Neural cell (in vitro differentiated cells): ENCODE measurements at regions not wholly inside any gene's neighbourhood (a gene's known extent, or its start where the extent isn't known, plus 50 kb on each side); places are given as distances from the start of the nearest gene placed in this dataset.

Experiments used
- H2AFZ ChIP-seq: fragments of 200-600, 300-800 bp; sonication (generic), shearing (Covaris generic); 2 replicates; pipeline ENCODE4 v1.6.0; 2014; ENCODE audit warnings: low read depth, mild to moderate bottlenecking, antibody characterized with exemption, low read length, moderate library complexity
- H3F3A ChIP-seq: fragments of 200-600 bp; shearing (Covaris generic); 2 replicates; pipeline ENCODE4 v1.6.1; 2016; ENCODE audit warnings: mild to moderate bottlenecking, moderate library complexity, mixed read lengths, antibody characterized with exemption, low read length; ENCODE audit not compliant: insufficient read depth, poor library complexity, severe bottlenecking
- H3K27ac ChIP-seq: fragments of 200-600, 300-800 bp; sonication (generic), shearing (Covaris generic); 2 replicates; pipeline ENCODE4 v1.5.1; 2014; ENCODE audit warnings: mild to moderate bottlenecking, low read length, moderate library complexity
- H3K27me3 ChIP-seq: fragments of 300-800, 200-600 bp; sonication (generic), shearing (Covaris generic); 2 replicates; pipeline ENCODE4 v1.6.0; 2014; ENCODE audit warnings: mild to moderate bottlenecking, low read depth, low read length, moderate library complexity; ENCODE audit not compliant: insufficient read depth
- H3K36me3 ChIP-seq: fragments of 300-800, 200-600 bp; sonication (generic), shearing (Covaris generic); 2 replicates; pipeline ENCODE4 v1.5.1; 2014; ENCODE audit warnings: mild to moderate bottlenecking, antibody characterized with exemption, low read length, moderate library complexity; ENCODE audit not compliant: insufficient read depth
- H3K4me2 ChIP-seq: fragments of 300-800, 200-600 bp; sonication (generic), shearing (Covaris generic); 2 replicates; pipeline ENCODE4 v1.6.0; 2014; ENCODE audit warnings: mild to moderate bottlenecking, low read length
- H3K4me3 ChIP-seq: fragments of 300-800, 200-600 bp; sonication (generic), shearing (Covaris generic); 2 replicates; pipeline ENCODE4 v1.5.1; 2014; ENCODE audit warnings: mild to moderate bottlenecking, low read length, moderate library complexity
- H3K79me2 ChIP-seq: fragments of 200-600 bp; shearing (Covaris generic); replicated peaks from 2 replicates; pipeline ENCODE4 v1.6.0; 2014; ENCODE audit warnings: mild to moderate bottlenecking, low read length, moderate library complexity; ENCODE audit not compliant: insufficient read depth
- H3K9ac ChIP-seq: fragments of 300-800, 200-600 bp; sonication (generic), shearing (Covaris generic); 2 replicates; pipeline ENCODE4 v1.6.1; 2016; ENCODE audit warnings: mild to moderate bottlenecking, low read length, mixed read lengths
- H3K9me2 ChIP-seq: fragments of 200-600 bp; shearing (Covaris generic); 2 replicates; pipeline ENCODE4 v1.6.1; 2016; ENCODE audit warnings: mild to moderate bottlenecking, low read length, mixed read lengths; ENCODE audit not compliant: insufficient read depth
- H3K9me3 ChIP-seq: fragments of 200-600, 300-800 bp; sonication (generic), shearing (Covaris generic); 2 replicates; pipeline ENCODE4 v1.6.1; 2016; ENCODE audit warnings: mild to moderate bottlenecking, mixed run types, low read length, moderate library complexity, mixed read lengths
- H4K20me1 ChIP-seq: fragments of 200-600 bp; shearing (Covaris generic); 2 replicates; pipeline ENCODE4 v1.6.1; 2016; ENCODE audit warnings: mild to moderate bottlenecking, mixed run types; ENCODE audit not compliant: insufficient read depth
- EP300 ChIP-seq: fragments of 450-650 bp; conservative IDR thresholded peaks from 2 replicates; pipeline ENCODE4 v1.6.1; 2014; ENCODE audit warnings: antibody characterized with exemption, mild to moderate bottlenecking, moderate library complexity; ENCODE audit not compliant: poor library complexity, severe bottlenecking
- EZH2 ChIP-seq: fragments of 200-600, 300-800 bp; shearing (Covaris generic), sonication (generic); IDR thresholded peaks from 2 replicates; pipeline ENCODE4 v1.6.1; 2014; ENCODE audit warnings: antibody characterized with exemption, low read length, borderline replicate concordance, mild to moderate bottlenecking; ENCODE audit not compliant: insufficient read depth, poor library complexity, severe bottlenecking
- MXI1 ChIP-seq: fragments of 450-650 bp; conservative IDR thresholded peaks from 2 replicates; pipeline ENCODE4 v1.6.1; 2014; ENCODE audit warnings: antibody characterized with exemption, mild to moderate bottlenecking; ENCODE audit not compliant: poor library complexity, severe bottlenecking
- POLR2AphosphoS5 ChIP-seq: IDR thresholded peaks from 2 replicates; pipeline ENCODE4 v1.6.1; 2012
- RAD21 ChIP-seq: fragments of 450-650 bp; conservative IDR thresholded peaks from 2 replicates; pipeline ENCODE4 v1.6.1; 2014; ENCODE audit warnings: antibody characterized with exemption, mild to moderate bottlenecking, moderate library complexity
- SMC3 ChIP-seq: fragments of 450-650 bp; conservative IDR thresholded peaks from 2 replicates; pipeline ENCODE4 v1.6.1; 2014; ENCODE audit warnings: antibody characterized with exemption, mild to moderate bottlenecking, moderate library complexity; ENCODE audit not compliant: poor library complexity
- TAF1 ChIP-seq: IDR thresholded peaks from 2 replicates; pipeline ENCODE4 v1.6.1; 2012; ENCODE audit warnings: low read depth
- TF ChIP-seq, protein P1 (sequence below): fragments of 450-650 bp; IDR thresholded peaks from 2 replicates; pipeline ENCODE4 v1.5.1; 2014; ENCODE audit warnings: antibody characterized with exemption, mild to moderate bottlenecking, moderate library complexity; ENCODE audit not compliant: poor library complexity, severe bottlenecking
- TF ChIP-seq, protein P2 (sequence below): IDR thresholded peaks from 2 replicates; pipeline ENCODE4 v1.6.1; 2012; ENCODE audit warnings: borderline replicate concordance

DNA sequence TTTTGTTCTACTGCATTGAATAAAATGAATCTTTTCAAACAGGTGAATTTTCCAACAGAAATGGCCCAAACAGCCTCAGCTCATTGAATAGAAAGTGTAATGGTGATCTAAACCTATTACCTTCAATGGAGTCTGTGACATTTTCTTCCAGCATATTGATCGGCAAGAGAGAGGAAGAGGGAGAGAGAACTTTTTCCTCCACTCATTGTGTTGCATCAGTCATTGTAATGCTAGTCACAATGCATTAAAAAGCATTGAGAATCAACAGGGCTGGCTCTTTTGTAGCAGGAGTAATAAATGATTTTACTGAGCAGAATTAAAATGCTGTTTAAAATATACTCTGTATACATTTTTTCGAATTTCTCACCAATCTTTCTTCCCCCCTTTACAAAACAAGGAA is 1794.5 kb upstream of the CELF4 start:
- Histone ChIP-seq H3F3A (no peaks in the 10 kb centered on the region), H4K20me1 (no peaks in the 10 kb centered on the region), H3K9ac (no peak overlapping the region), H2AFZ (no peak overlapping the region), H3K9me3 (no peaks in the 10 kb centered on the region), H3K27me3 (no peaks in the 10 kb centered on the region), H3K9me2 (no peaks in the 10 kb centered on the region), H3K79me2 (no peaks in the 10 kb centered on the region), H3K27ac (no peak overlapping the region), H3K4me2 (no peak overlapping the region), H3K4me3 (no peak overlapping the region), H3K36me3 (no peaks in the 10 kb centered on the region)
- TF ChIP-seq, protein P1, sequence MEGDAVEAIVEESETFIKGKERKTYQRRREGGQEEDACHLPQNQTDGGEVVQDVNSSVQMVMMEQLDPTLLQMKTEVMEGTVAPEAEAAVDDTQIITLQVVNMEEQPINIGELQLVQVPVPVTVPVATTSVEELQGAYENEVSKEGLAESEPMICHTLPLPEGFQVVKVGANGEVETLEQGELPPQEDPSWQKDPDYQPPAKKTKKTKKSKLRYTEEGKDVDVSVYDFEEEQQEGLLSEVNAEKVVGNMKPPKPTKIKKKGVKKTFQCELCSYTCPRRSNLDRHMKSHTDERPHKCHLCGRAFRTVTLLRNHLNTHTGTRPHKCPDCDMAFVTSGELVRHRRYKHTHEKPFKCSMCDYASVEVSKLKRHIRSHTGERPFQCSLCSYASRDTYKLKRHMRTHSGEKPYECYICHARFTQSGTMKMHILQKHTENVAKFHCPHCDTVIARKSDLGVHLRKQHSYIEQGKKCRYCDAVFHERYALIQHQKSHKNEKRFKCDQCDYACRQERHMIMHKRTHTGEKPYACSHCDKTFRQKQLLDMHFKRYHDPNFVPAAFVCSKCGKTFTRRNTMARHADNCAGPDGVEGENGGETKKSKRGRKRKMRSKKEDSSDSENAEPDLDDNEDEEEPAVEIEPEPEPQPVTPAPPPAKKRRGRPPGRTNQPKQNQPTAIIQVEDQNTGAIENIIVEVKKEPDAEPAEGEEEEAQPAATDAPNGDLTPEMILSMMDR: no peak
- TF ChIP-seq SMC3: no peak

DNA sequence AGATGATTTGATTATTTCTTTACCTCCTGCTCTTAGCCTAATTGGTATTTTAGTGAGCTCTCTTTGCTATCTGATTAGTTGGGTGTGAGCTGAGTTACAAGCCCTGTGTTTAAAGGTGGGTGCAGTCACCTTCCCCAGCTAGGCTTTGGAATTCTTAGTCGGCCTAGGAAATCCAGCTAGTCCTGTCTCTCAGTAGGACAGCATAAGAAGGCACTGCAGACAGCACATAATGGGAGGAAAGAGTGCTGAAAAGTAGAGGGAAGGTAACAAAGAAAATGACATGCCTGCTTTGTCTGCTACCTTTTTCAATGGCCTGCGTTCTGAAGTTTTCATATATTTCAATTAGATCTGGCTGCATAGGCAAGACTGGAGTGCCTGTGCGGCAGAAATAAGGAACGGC is 1794.0 kb upstream of the CELF4 start:
- Histone ChIP-seq H4K20me1 (no peaks in the 10 kb centered on the region), H3K9me2 (no peaks in the 10 kb centered on the region), H3K4me3 (no peak overlapping the region), H2AFZ (no peak overlapping the region), H3K27me3 (no peaks in the 10 kb centered on the region), H3K9ac (no peak overlapping the region), H3K9me3 (no peaks in the 10 kb centered on the region), H3K27ac (no peak overlapping the region), H3K79me2 (no peaks in the 10 kb centered on the region), H3F3A (no peaks in the 10 kb centered on the region), H3K4me2 (no peak overlapping the region), H3K36me3 (no peaks in the 10 kb centered on the region)
- no peak for TF ChIP-seq SMC3
- TF ChIP-seq MXI1: no peak
- TF ChIP-seq, protein P1: no peak
- no peak for TF ChIP-seq POLR2AphosphoS5
- TF ChIP-seq EZH2: no peak
- TF ChIP-seq, protein P2, sequence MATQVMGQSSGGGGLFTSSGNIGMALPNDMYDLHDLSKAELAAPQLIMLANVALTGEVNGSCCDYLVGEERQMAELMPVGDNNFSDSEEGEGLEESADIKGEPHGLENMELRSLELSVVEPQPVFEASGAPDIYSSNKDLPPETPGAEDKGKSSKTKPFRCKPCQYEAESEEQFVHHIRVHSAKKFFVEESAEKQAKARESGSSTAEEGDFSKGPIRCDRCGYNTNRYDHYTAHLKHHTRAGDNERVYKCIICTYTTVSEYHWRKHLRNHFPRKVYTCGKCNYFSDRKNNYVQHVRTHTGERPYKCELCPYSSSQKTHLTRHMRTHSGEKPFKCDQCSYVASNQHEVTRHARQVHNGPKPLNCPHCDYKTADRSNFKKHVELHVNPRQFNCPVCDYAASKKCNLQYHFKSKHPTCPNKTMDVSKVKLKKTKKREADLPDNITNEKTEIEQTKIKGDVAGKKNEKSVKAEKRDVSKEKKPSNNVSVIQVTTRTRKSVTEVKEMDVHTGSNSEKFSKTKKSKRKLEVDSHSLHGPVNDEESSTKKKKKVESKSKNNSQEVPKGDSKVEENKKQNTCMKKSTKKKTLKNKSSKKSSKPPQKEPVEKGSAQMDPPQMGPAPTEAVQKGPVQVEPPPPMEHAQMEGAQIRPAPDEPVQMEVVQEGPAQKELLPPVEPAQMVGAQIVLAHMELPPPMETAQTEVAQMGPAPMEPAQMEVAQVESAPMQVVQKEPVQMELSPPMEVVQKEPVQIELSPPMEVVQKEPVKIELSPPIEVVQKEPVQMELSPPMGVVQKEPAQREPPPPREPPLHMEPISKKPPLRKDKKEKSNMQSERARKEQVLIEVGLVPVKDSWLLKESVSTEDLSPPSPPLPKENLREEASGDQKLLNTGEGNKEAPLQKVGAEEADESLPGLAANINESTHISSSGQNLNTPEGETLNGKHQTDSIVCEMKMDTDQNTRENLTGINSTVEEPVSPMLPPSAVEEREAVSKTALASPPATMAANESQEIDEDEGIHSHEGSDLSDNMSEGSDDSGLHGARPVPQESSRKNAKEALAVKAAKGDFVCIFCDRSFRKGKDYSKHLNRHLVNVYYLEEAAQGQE: no peak
- TF ChIP-seq EP300: no peak
- no peak for TF ChIP-seq RAD21
- no peak for TF ChIP-seq TAF1
